Activated CD8-positive, alpha-beta memory T cell treated with anti-CD3 and anti-CD28 coated beads, Interleukin-2, amount 10 ng/mL, durations not matched to agents 7 days and 5 days (primary cell): ENCODE measurements at regions not wholly inside any gene's neighbourhood (a gene's known extent, or its start where the extent isn't known, plus 50 kb on each side); places are given as distances from the start of the nearest gene placed in this dataset.
A peak's percentile ranks its signal among the peaks of the same experiment; 100 is the strongest.

Experiments
- ATAC-seq: fragments of 150-1000 bp; cut with Tn5 transposase; one replicate; pipeline ENCODE4 v1.10.0; 2021; ENCODE audit warnings: moderate library complexity
- CTCF ChIA-PET: fragments of 350-600 bp; sonication (Branson Sonifier 250); formaldehyde crosslinking; loops from one replicate; lab custom pipeline; 2021; ENCODE audit warnings: antibody characterized with exemption; lab: Charles Lee
- DNase-seq: peaks from one replicate; pipeline ENCODE4 v3.0.0-alpha.2; 2020
- H3K27ac Mint-ChIP-seq: one replicate; pipeline ENCODE4 v1.8.0; 2021; ENCODE audit warnings: mild to moderate bottlenecking, mixed read lengths
- H3K27me3 Mint-ChIP-seq: one replicate; pipeline ENCODE4 v1.8.0; 2021; ENCODE audit warnings: mixed read lengths
- H3K36me3 Mint-ChIP-seq: one replicate; pipeline ENCODE4 v1.8.0; 2021; ENCODE audit warnings: mild to moderate bottlenecking, mixed read lengths
- H3K4me1 Mint-ChIP-seq: one replicate; pipeline ENCODE4 v1.8.0; 2021; ENCODE audit warnings: mixed read lengths
- H3K4me3 Mint-ChIP-seq: one replicate; pipeline ENCODE4 v1.8.0; 2021; ENCODE audit warnings: mild to moderate bottlenecking, moderate library complexity, mixed read lengths
- H3K9me3 Mint-ChIP-seq: one replicate; pipeline ENCODE4 v1.8.0; 2022; ENCODE audit warnings: low read depth, mixed read lengths

DNA sequence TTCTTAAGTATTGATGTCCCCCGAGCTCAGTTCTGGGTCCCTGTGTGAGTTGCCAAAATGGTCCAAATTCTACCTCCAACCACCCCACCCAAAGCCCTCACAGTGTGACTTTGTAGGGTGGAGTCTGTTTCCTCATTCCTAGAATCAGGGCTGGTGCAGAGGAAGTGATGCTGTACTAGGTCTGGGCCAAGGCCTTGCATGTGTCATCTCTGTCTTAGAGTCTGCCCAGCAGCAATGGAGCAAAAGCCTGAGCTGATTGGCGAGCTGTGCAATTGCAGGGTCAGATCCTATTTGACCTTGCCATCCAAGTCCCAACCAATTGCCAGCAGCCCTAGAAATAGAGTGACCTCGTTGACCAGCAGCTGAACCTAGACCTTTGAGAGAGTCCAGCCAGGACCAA lies 97.0 kb upstream of the ANKRD10 start:
- peaks cover 44% of the 10 kb centered on the region for H3K4me1 Mint-ChIP-seq
- peaks cover 17% of the 10 kb centered on the region for H3K27me3 Mint-ChIP-seq
- H3K9me3 Mint-ChIP-seq, result no peaks in the 10 kb centered on the region
- ATAC-seq (peak; percentile 99), DNase-seq (peak; percentile 80)
- CTCF ChIA-PET, result interaction anchor here (1.0 to 3.5 kb wide), 6 partner anchors 11 to 97 kb away, joined by 3 to 14 read pairs (median 4); partner anchors contain the start of gene ANKRD10
- H3K36me3 Mint-ChIP-seq, result peaks cover 17% of the 10 kb centered on the region
- no peak overlapping the region for H3K4me3 Mint-ChIP-seq
- H3K27ac Mint-ChIP-seq, result peak overlapping the region; percentile 87

DNA sequence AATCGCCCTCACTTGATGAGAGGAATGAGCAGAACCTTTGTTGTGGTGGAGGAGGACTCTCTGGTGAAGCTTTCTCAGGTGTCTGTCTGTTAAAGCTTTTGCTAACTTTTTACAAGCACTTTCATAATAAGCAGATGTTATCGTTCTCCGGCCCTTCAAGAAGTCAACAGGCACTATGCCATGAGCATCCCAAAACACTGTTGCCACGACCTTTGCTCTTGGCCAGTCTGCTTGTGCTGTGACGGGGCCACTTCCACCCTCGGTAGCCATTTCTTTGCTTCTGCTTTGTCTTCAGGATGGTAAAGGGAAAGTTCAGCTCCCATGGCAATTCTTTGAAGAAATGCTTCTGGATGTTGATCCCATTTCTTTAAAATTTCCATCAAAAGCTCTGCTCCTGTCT lies 93.5 kb upstream of the ANKRD10 start:
- Mint-ChIP-seq H3K36me3 (peaks cover 14% of the 10 kb centered on the region), H3K4me3 (no peak overlapping the region), H3K27me3 (peaks cover 15% of the 10 kb centered on the region), H3K4me1 (peaks cover 32% of the 10 kb centered on the region), H3K9me3 (no peaks in the 10 kb centered on the region), H3K27ac (no peak overlapping the region)
- ATAC-seq (no peak), DNase-seq (no peak)
- CTCF ChIA-PET, result no interaction called here

DNA sequence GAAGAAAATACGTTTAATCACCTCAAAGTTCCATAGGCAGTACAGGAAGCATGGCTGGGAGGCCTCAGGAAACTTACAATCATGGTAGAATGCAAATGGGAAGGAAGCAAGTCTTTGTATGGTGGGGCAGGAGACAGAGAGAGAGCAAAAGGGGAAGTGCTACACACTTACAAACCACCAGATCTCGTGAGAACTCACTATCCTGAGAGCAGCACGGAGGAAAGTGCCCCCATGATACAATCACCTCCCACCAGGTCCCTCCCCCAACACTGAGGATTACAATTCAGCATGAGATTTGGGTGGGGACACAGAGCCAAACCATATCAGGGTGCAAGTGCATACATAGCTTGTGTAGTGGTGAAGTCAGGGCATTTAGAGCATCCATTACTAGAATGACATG lies 92.3 kb upstream of the ANKRD10 start:
- no peak for DNase-seq
- peaks cover 20% of the 10 kb centered on the region for H3K4me1 Mint-ChIP-seq
- CTCF ChIA-PET, result no interaction called here
- H3K27me3 Mint-ChIP-seq, result peaks cover 19% of the 10 kb centered on the region
- peaks cover 12% of the 10 kb centered on the region for H3K36me3 Mint-ChIP-seq
- no peak overlapping the region for H3K4me3 Mint-ChIP-seq
- H3K9me3 Mint-ChIP-seq, result no peaks in the 10 kb centered on the region
- H3K27ac Mint-ChIP-seq, result no peak overlapping the region
- no peak for ATAC-seq

DNA sequence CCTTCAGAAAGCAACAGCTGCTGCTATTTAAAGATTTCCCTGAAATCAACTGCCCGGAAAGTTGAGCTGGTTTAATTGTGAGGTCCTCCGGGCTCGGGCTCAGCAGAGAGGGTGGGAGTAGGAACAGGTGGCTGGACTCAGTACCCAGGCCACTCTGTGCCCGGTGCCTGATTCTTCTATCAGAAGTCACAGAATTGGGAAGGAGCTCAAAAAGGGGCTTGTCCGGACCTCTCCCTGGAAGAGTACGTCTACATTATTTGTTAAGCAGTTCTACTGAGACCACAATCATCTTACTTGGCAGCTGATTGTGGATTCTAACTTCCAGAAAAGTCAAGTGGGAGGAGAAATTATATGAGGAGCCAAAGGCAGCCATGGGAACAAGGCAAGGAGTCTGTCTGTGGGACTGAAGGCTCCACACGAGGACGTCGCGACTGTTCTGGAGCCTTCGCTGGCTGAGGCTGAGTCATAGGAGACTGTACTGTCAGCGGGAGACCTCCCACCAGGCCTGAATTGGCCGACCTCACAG lies 91.7 kb upstream of the ANKRD10 start:
- Mint-ChIP-seq H3K9me3 (no peaks in the 10 kb centered on the region), H3K4me3 (no peak overlapping the region), H3K27me3 (peaks cover 19% of the 10 kb centered on the region), H3K27ac (no peak overlapping the region), H3K36me3 (peaks cover 7% of the 10 kb centered on the region), H3K4me1 (peaks cover 14% of the 10 kb centered on the region)
- DNase-seq (no peak), ATAC-seq (no peak)
- CTCF ChIA-PET, result no interaction called here

DNA sequence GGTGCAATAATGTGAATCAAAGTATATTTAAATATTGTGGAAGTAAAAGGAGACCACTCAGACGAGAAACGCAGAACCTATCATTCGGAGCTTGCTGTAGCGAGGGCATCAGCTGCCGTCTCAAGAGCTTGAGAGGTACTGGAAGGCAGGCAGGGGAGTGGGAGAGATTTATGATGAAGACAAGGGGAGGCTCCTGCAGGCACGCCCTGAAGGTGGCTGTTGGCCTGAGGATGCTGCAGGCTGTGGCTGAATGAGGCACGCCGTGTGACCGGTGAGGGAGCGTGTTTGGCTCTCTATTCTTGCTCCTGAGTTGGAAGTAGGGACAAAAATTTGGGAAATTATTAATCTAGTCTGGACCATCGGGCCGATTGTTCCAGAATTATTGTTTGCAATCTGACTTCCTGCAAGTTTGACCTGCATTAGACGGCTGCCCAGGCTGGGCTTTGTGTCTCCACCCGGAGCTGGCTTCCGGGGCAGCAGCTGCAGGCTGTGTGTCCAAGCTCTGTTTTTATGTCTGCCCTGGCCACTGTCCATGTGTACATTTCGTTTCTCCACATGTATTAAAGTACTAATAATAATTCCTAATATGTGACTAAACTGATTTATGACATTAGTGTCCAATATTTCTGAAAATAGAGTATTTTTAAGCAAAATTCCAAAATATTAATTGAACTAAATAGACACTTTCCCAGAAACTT lies 91.1 kb upstream of the ANKRD10 start:
- Mint-ChIP-seq H3K27me3 (peaks cover 19% of the 10 kb centered on the region), H3K9me3 (no peaks in the 10 kb centered on the region), H3K27ac (no peak overlapping the region), H3K4me3 (no peak overlapping the region), H3K4me1 (peaks cover 8% of the 10 kb centered on the region), H3K36me3 (peaks cover 2% of the 10 kb centered on the region)
- CTCF ChIA-PET, result no interaction called here
- DNase-seq (no peak), ATAC-seq (no peak)

DNA sequence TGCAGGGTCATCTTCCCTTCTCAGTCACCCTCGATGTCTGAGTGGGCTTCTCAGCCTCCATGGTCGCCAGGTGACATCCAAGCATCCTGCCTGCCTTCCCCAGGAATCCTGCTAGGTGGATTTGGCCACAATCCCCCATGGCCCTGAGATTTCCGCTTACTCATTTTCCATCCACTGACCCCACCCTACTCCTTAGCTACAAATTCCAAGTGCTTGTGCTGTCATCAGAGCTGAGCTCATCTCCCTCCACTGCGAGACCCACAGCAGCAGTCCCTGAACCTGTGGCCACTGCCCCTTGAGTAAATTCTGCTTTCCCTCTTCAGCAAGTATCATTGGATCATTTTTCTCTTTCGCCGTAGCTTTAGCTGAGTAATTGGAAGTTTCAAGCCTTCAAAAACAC lies 90.5 kb upstream of the ANKRD10 start:
- CTCF ChIA-PET, result no interaction called here
- Mint-ChIP-seq H3K27me3 (peaks cover 24% of the 10 kb centered on the region), H3K36me3 (peaks cover 2% of the 10 kb centered on the region), H3K4me1 (peaks cover 5% of the 10 kb centered on the region), H3K9me3 (no peaks in the 10 kb centered on the region), H3K27ac (no peak overlapping the region), H3K4me3 (no peak overlapping the region)
- DNase-seq (no peak), ATAC-seq (no peak)

DNA sequence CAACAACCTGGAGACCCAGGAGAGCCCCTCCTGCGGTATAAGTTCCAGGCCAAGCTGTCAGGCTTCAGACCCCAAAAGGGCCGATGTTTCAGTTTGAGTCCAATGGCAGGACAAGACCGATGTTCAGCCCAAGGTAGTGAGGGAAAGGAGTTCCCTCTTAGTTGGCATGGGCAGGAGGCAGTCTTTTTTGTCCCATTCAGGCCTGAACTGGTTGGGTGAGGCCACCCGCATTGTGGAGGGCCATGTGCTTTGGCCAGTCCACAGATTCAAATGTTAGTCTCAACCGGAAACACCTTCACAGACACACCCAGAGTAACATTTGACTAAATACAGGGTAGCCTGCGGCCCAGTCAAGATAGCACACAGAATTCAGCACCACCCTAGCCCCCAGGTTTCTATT lies 89.6 kb upstream of the ANKRD10 start:
- ATAC-seq, result no peak
- H3K4me1 Mint-ChIP-seq, result peaks cover 4% of the 10 kb centered on the region
- peaks cover 21% of the 10 kb centered on the region for H3K27me3 Mint-ChIP-seq
- CTCF ChIA-PET, result no interaction called here
- no peaks in the 10 kb centered on the region for H3K9me3 Mint-ChIP-seq
- no peak overlapping the region for H3K4me3 Mint-ChIP-seq
- no peak overlapping the region for H3K27ac Mint-ChIP-seq
- no peaks in the 10 kb centered on the region for H3K36me3 Mint-ChIP-seq
- DNase-seq, result no peak

DNA sequence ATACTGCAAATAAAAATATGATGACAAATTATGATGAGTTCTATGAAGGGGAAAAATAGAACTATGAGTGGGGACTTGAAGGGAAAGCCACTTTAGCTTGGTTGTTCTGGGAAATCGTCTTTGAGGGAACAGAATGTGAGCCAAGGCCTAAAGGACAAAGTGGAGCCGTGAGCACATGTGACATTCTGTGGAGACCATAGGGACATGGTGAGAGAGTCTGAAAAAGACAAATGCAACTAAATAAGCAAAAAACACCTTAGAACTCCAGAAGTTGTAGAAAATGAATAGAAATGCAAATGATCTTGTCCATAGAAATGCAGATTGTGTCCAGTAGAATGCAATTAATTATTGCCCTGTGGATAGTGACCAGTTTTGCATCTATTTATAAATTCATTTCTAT lies 86.8 kb upstream of the ANKRD10 start:
- CTCF ChIA-PET, result no interaction called here
- DNase-seq (no peak), ATAC-seq (no peak)
- H3K27ac Mint-ChIP-seq, result no peak overlapping the region
- H3K27me3 Mint-ChIP-seq, result peaks cover 38% of the 10 kb centered on the region
- H3K4me3 Mint-ChIP-seq, result no peak overlapping the region
- peaks cover 1% of the 10 kb centered on the region for H3K36me3 Mint-ChIP-seq
- H3K9me3 Mint-ChIP-seq, result no peaks in the 10 kb centered on the region
- no peaks in the 10 kb centered on the region for H3K4me1 Mint-ChIP-seq

DNA sequence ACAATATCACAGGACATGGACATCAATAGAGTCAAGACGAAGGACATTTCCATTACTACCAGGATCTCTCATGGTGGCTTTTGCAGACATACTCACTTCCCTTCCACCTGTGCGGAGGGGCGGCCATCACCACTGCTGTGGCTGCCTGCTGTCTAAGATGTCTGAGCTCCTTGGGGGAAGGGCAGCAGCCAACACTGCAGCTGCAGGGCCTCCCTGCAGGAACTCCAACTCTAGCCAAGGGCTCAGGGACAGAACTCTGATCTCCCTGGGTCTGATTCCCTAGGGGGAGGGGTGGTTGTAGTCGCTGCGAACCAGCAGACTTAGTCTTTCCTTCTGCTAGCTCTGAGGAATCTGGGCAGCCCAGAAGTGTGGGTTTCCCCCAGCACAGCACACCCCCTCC lies 78.9 kb upstream of the ANKRD10 start:
- H3K9me3 Mint-ChIP-seq, result no peaks in the 10 kb centered on the region
- H3K4me1 Mint-ChIP-seq, result no peaks in the 10 kb centered on the region
- H3K27me3 Mint-ChIP-seq, result peaks cover 62% of the 10 kb centered on the region
- CTCF ChIA-PET, result no interaction called here
- H3K36me3 Mint-ChIP-seq, result no peaks in the 10 kb centered on the region
- no peak overlapping the region for H3K27ac Mint-ChIP-seq
- H3K4me3 Mint-ChIP-seq, result no peak overlapping the region
- no peak for DNase-seq
- no peak for ATAC-seq

DNA sequence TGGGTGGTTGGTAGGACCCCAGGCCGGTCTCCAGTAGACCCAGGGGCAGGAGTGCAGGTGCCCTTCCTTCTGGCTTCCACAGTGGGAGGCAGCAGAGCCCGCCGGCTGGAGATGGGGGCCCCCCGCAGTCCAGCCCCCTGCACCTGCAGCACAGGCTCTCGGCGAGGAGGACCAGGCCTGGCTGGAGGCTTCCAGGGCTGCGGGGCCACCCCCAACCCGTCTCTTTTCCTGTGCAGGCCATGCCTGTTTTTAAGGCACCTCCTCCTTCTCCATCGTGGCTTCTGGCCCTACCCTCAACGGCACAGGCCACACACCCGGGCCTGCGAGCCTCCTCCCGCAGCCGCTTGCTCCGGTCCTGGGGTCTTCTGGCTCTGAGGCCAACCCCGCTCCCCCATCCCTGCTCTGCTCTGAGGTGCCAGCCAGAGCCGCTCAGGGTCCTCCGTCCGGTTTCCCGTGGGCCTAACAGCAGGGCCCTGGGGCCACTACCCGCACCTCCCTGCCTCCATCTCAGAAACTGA lies 77.2 kb upstream of the ANKRD10 start:
- H3K4me3 Mint-ChIP-seq, result no peak overlapping the region
- no peaks in the 10 kb centered on the region for H3K4me1 Mint-ChIP-seq
- peaks cover 62% of the 10 kb centered on the region for H3K27me3 Mint-ChIP-seq
- H3K9me3 Mint-ChIP-seq, result no peaks in the 10 kb centered on the region
- no peaks in the 10 kb centered on the region for H3K36me3 Mint-ChIP-seq
- H3K27ac Mint-ChIP-seq, result no peak overlapping the region
- ATAC-seq, result no peak
- no peak for DNase-seq
- CTCF ChIA-PET, result no interaction called here

DNA sequence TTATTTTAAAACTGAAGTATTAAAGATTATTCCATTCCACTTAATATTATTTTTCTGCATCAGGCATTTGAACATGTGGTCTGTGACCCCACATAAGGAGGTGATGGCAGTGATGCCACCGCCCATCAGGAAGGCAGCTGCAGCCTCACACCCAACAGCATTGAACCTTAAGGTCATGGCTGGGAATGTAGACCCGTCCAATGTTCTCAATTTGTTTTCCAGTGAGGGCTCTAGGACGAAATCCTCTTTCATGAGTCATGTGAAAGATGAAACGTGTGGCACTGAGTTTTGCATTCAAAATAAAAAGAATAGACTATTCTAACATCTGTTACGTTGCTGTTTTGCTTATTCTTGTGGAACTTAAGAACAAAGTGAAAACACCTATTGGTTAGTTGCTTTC lies 74.5 kb upstream of the ANKRD10 start:
- ATAC-seq (no peak), DNase-seq (no peak)
- Mint-ChIP-seq H3K36me3 (no peaks in the 10 kb centered on the region), H3K4me3 (no peak overlapping the region), H3K27me3 (peaks cover 57% of the 10 kb centered on the region), H3K4me1 (no peaks in the 10 kb centered on the region), H3K27ac (no peak overlapping the region), H3K9me3 (no peaks in the 10 kb centered on the region)
- CTCF ChIA-PET, result no interaction called here

DNA sequence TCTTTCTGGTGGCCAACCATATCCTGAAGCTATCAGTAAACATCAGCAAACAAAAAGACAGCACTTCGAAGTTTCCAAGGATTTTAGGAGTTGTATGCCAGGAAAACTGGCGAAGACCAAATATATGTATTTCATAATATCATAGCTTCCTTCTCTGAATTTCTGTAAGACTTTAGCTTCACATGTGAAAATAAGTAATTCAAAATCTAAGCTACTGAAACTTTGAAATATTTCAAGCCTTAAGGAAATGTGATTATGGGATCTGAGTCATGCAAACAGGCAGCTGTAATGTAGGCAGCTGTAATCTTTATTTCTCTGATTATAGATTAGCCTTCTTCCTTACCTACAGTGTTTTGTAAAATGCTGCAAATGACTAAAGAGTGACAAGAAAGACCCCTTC lies 70.7 kb upstream of the ANKRD10 start:
- no peaks in the 10 kb centered on the region for H3K36me3 Mint-ChIP-seq
- DNase-seq (no peak), ATAC-seq (no peak)
- H3K4me1 Mint-ChIP-seq, result no peaks in the 10 kb centered on the region
- H3K27me3 Mint-ChIP-seq, result peaks cover 71% of the 10 kb centered on the region
- CTCF ChIA-PET, result interaction anchor here (1.5 kb wide), 1 partner anchor 71 kb away, joined by 3 read pairs; the partner anchor contains the start of gene ANKRD10
- H3K27ac Mint-ChIP-seq, result no peak overlapping the region
- no peak overlapping the region for H3K4me3 Mint-ChIP-seq
- no peaks in the 10 kb centered on the region for H3K9me3 Mint-ChIP-seq

DNA sequence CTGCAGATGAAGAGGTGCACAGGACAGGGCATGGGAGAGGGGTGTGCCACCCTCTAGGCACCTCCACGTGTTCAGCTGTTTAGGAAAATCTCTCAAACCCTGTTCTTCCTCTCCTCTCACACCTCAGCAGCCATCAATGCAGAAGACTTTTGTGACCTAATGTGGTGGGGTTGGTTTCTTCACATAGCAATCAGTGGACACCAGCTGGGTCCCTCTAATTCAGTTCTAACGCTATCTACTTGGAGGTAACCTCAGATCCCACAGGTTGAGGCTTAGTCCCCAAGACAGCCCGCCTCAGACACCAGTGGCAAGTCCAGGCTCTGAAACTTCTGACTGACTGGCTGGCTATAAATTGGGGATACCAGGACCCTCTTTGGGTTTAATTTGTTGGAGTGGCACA lies 69.9 kb upstream of the ANKRD10 start:
- Mint-ChIP-seq H3K36me3 (no peaks in the 10 kb centered on the region), H3K4me1 (no peaks in the 10 kb centered on the region)
- CTCF ChIA-PET, result interaction anchor here (0.6 to 1.5 kb wide), 3 partner anchors 10 to 269 kb away, joined by 3 read pairs; partner anchors contain the start of gene ANKRD10

DNA sequence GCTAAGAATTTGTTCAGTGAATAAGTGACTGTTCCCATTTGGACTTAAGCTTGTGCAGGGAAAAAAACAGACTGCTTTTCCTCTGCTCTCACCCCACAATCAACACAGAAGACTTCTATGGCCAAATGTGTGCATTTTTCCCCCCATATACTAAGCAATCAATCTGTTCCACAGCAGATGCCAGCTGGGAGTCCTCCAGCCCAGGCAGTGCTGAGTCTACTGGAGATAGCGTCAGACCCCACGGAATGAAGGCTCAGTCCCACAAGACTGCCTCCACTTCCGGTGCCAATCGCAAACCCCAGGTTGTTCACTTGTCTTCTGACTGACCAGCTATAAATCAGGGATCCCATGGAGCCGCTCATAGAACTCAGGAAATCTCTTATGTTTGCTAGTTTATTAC lies 69.5 kb upstream of the ANKRD10 start:
- no peak for DNase-seq
- H3K27ac Mint-ChIP-seq, result no peak overlapping the region
- H3K4me1 Mint-ChIP-seq, result no peaks in the 10 kb centered on the region
- ATAC-seq, result no peak
- CTCF ChIA-PET, result interaction anchor here (0.6 to 0.9 kb wide), 2 partner anchors 10 to 269 kb away, joined by 3 read pairs; no protein-coding TSS in a partner anchor
- no peak overlapping the region for H3K4me3 Mint-ChIP-seq
- no peaks in the 10 kb centered on the region for H3K36me3 Mint-ChIP-seq
- no peaks in the 10 kb centered on the region for H3K9me3 Mint-ChIP-seq
- peaks cover 75% of the 10 kb centered on the region for H3K27me3 Mint-ChIP-seq

More for the DNA sequence above, 69.9 kb upstream of the ANKRD10 start:
- no peak for ATAC-seq
- no peak overlapping the region for H3K4me3 Mint-ChIP-seq
- H3K27ac Mint-ChIP-seq, result no peak overlapping the region
- DNase-seq, result no peak
- no peaks in the 10 kb centered on the region for H3K9me3 Mint-ChIP-seq
- peaks cover 75% of the 10 kb centered on the region for H3K27me3 Mint-ChIP-seq
